ENCODE measurements at regions not wholly inside any gene's neighbourhood (a gene's known extent, or its start where the extent isn't known, plus 50 kb on each side); places are given as distances from the start of the nearest gene placed in this dataset.

DNA sequence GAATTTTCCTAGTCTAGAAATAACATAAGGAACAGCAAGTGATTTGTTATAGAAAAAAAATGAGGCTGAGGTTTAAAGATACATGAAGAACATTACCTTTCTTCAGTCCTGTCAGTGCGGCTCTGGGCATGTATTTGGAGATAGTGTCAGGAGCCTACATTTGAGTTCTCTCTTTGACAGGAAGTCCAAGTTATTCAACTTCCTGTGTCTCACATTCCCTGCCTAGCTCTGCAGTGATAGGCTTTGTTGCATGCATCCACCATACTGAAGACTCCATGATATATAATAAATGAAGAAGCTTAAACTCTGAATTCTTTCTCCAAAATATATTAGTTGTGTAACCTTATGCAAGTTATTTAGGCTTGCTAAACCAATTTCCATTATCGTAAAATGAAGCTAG is 148.7 kb downstream of the RELL1 start:
- no peak overlapping the region for H4K5ac ChIP-seq (ENCODE audit: insufficient read length, low read depth, low read length)
- H3K4ac ChIP-seq (ENCODE audit: low read depth, low read length), result no peak overlapping the region
- H3K4me3 Mint-ChIP-seq, result no peak overlapping the region
- TF ChIP-seq, protein P1, sequence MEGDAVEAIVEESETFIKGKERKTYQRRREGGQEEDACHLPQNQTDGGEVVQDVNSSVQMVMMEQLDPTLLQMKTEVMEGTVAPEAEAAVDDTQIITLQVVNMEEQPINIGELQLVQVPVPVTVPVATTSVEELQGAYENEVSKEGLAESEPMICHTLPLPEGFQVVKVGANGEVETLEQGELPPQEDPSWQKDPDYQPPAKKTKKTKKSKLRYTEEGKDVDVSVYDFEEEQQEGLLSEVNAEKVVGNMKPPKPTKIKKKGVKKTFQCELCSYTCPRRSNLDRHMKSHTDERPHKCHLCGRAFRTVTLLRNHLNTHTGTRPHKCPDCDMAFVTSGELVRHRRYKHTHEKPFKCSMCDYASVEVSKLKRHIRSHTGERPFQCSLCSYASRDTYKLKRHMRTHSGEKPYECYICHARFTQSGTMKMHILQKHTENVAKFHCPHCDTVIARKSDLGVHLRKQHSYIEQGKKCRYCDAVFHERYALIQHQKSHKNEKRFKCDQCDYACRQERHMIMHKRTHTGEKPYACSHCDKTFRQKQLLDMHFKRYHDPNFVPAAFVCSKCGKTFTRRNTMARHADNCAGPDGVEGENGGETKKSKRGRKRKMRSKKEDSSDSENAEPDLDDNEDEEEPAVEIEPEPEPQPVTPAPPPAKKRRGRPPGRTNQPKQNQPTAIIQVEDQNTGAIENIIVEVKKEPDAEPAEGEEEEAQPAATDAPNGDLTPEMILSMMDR (conservative IDR thresholded peaks at IDR 0.05), result no peak
- no peak overlapping the region for H3K27ac Mint-ChIP-seq
- H3K4me1 Mint-ChIP-seq, result peaks cover 23 to 36% of the 10 kb centered on the region in 2 experiments
- no CpG with 5 or more reads among the region's 2 CpGs for WGBS (ENCODE audit: extremely low coverage, insufficient read length, low lambda C conversion rate)
- H3K27ac ChIP-seq (ENCODE audit: insufficient read length, low read depth, low read length), result no peak overlapping the region
- no peak overlapping the region for H3K4me2 ChIP-seq (ENCODE audit: insufficient read depth, insufficient read length, low read length)
- no peak overlapping the region for H3T11ph ChIP-seq (ENCODE audit: low read length)
- H2BK20ac ChIP-seq (ENCODE audit: low read depth, low read length, poor library complexity, severe bottlenecking), result no peak overlapping the region
- H3K79me2 ChIP-seq (ENCODE audit: insufficient read depth, low read length), result no peaks in the 10 kb centered on the region
- H3K9me3 Mint-ChIP-seq, result peaks cover 0 to 2% of the 10 kb centered on the region in 2 experiments; a peak in 1 of 5 replicates
- no peaks in the 10 kb centered on the region for H3K27me3 ChIP-seq (ENCODE audit: insufficient read depth, low read length)
- no peak for DNase-seq
- no peak overlapping the region for H3K23ac ChIP-seq (ENCODE audit: insufficient read length, low read depth, low read length)
- no peak overlapping the region for H2BK120ac ChIP-seq (ENCODE audit: low read depth, low read length, poor library complexity, severe bottlenecking)
- H3K36me3 Mint-ChIP-seq (ENCODE audit: insufficient read depth in 1 of 3, low read depth in 3 of 3), result no peaks in the 10 kb centered on the region
- peaks cover 4% of the 10 kb centered on the region; the same call in 1 of the 2 replicates for H3K4me1 ChIP-seq (ENCODE audit: insufficient read depth, low read length)
- peaks cover 8% of the 10 kb centered on the region; the same call in 1 of the 2 replicates for H3K27me3 Mint-ChIP-seq (ENCODE audit: low read depth)
- H2BK15ac ChIP-seq (ENCODE audit: low read depth, low read length), result no peak overlapping the region
- H3K56ac ChIP-seq (ENCODE audit: insufficient read length, low read depth, low read length), result no peak overlapping the region
- H4K91ac ChIP-seq (ENCODE audit: insufficient read length, low read depth, low read length), result no peak overlapping the region
- no peak overlapping the region for H4K8ac ChIP-seq (replicated peaks; ENCODE audit: insufficient read length, low read depth, low read length)
- no peak overlapping the region for H2AK5ac ChIP-seq (ENCODE audit: insufficient read length, low read length)
- no peak overlapping the region for H2BK12ac ChIP-seq (ENCODE audit: insufficient read length, low read depth, low read length)
- H2AFZ ChIP-seq (ENCODE audit: low read length), result no peak overlapping the region
- H3K14ac ChIP-seq (ENCODE audit: insufficient read depth, low read length), result no peak overlapping the region
- H3K9me3 ChIP-seq (ENCODE audit: control insufficient read depth, low read depth, low read length), result no peaks in the 10 kb centered on the region
- H3K9ac ChIP-seq (ENCODE audit: extremely low read depth, insufficient read length, low read length), result no peak overlapping the region
- H2BK5ac ChIP-seq (ENCODE audit: insufficient read length, low read length), result no peak overlapping the region
- no peak overlapping the region for H3K18ac ChIP-seq (ENCODE audit: insufficient read length, low read depth, low read length)
- no peaks in the 10 kb centered on the region for H3K79me1 ChIP-seq (ENCODE audit: insufficient read depth, low read depth, low read length, poor library complexity, severe bottlenecking)
- no peaks in the 10 kb centered on the region for H4K20me1 ChIP-seq (ENCODE audit: control insufficient read depth, insufficient read depth, insufficient read length)
- H3K23me2 ChIP-seq (ENCODE audit: insufficient read length, low read depth, low read length, poor library complexity, severe bottlenecking), result no peaks in the 10 kb centered on the region

Measured in H9 (cell line).